Astrocyte of the spinal cord (primary cell): ENCODE measurements at regions not wholly inside any gene's neighbourhood (a gene's known extent, or its start where the extent isn't known, plus 50 kb on each side); places are given as distances from the start of the nearest gene placed in this dataset.

Source experiments
- DNase-seq: peaks from one replicate; pipeline ENCODE4 v3.0.0; 2011; ENCODE audit warnings: low read depth, low spot score
- H3K4me3 ChIP-seq: 2 replicates; pipeline ENCODE4 v1.5.1; 2011; ENCODE audit warnings: low read depth, mild to moderate bottlenecking, low read length, moderate library complexity
- CTCF ChIP-seq: IDR thresholded peaks from 2 replicates; pipeline ENCODE4 v1.5.1; 2012; ENCODE audit warnings: low read depth, mild to moderate bottlenecking, low read length, inconsistent platforms
- in situ Hi-C: cut with HindIII; loops from 2 replicates; pipeline ENCODE4 v1.10.0; 2017; ENCODE audit warnings: low sequenced_read_pairs

- no peak for DNase-seq
- TF ChIP-seq CTCF: no peak
- in situ Hi-C loops: no loop called here
- H3K4me3 ChIP-seq: no peak overlapping the region
These were observed 145.5 kb downstream of the SLITRK6 start for GRCh38 chr13:85653681-85654080.

- H3K4me3 ChIP-seq: no peak overlapping the region
- in situ Hi-C loops: no loop called here
- TF ChIP-seq CTCF: no peak
- DNase-seq: no peak
These were observed 146.7 kb downstream of the SLITRK6 start for GRCh38 chr13:85652491-85652890.

- in situ Hi-C loops: no loop called here
- no peak overlapping the region for H3K4me3 ChIP-seq
- no peak for TF ChIP-seq CTCF
- DNase-seq: no peak
These were observed 147.8 kb downstream of the SLITRK6 start for GRCh38 chr13:85651440-85651839.

GRCh38 chr13:85650613-85651012, 148.6 kb downstream of the SLITRK6 start:
- in situ Hi-C loops: no loop called here
- no peak for DNase-seq
- no peak overlapping the region for H3K4me3 ChIP-seq
- TF ChIP-seq CTCF: no peak

- no peak for TF ChIP-seq CTCF
- no peak overlapping the region for H3K4me3 ChIP-seq
- in situ Hi-C loops: no loop called here
- no peak for DNase-seq
These were observed 158.5 kb downstream of the SLITRK6 start for GRCh38 chr13:85640727-85641126.

- in situ Hi-C loops: no loop called here
- no peak overlapping the region for H3K4me3 ChIP-seq
- no peak for DNase-seq
- no peak for TF ChIP-seq CTCF
These were observed 160.3 kb downstream of the SLITRK6 start for GRCh38 chr13:85638815-85639393.

- no peak overlapping the region for H3K4me3 ChIP-seq
- in situ Hi-C loops: no loop called here
- no peak for TF ChIP-seq CTCF
- no peak for DNase-seq
These were observed 161.0 kb downstream of the SLITRK6 start for GRCh38 chr13:85638265-85638664.
